ENCODE measurements at regions not wholly inside any gene's neighbourhood (a gene's known extent, or its start where the extent isn't known, plus 50 kb on each side); places are given as distances from the start of the nearest gene placed in this dataset.

- H3K4me1 Mint-ChIP-seq (ENCODE audit: low read depth), result no peaks in the 10 kb centered on the region
- no peak overlapping the region for H3K27ac Mint-ChIP-seq
- no peaks in the 10 kb centered on the region for H3K36me3 Mint-ChIP-seq
- no peaks in the 10 kb centered on the region for H3K9me3 Mint-ChIP-seq (ENCODE audit: low read depth)
- no peaks in the 10 kb centered on the region for H3K27me3 Mint-ChIP-seq
- no peak overlapping the region for H3K4me3 Mint-ChIP-seq
Measured at GRCh38 chr1:82703951-82704350, 903.2 kb downstream of the ADGRL2 start.

GRCh38 chr1:82700476-82700875 lies 899.7 kb downstream of the ADGRL2 start:
- no peak overlapping the region for H3K4me3 Mint-ChIP-seq
- no peaks in the 10 kb centered on the region for H3K9me3 Mint-ChIP-seq (ENCODE audit: low read depth)
- H3K4me1 Mint-ChIP-seq (ENCODE audit: low read depth), result no peaks in the 10 kb centered on the region
- no peaks in the 10 kb centered on the region for H3K36me3 Mint-ChIP-seq
- H3K27ac Mint-ChIP-seq, result no peak overlapping the region
- H3K27me3 Mint-ChIP-seq, result no peaks in the 10 kb centered on the region

GRCh38 chr1:82697965-82698364 lies 897.2 kb downstream of the ADGRL2 start:
- H3K4me3 Mint-ChIP-seq, result no peak overlapping the region
- H3K27me3 Mint-ChIP-seq, result peaks cover 1% of the 10 kb centered on the region
- H3K36me3 Mint-ChIP-seq, result no peaks in the 10 kb centered on the region

GRCh38 chr1:82695443-82695842 lies 894.7 kb downstream of the ADGRL2 start:
- Mint-ChIP-seq H3K4me1 (ENCODE audit: low read depth) (no peaks in the 10 kb centered on the region), H3K9me3 (ENCODE audit: low read depth) (peaks cover 4% of the 10 kb centered on the region), H3K36me3 (no peaks in the 10 kb centered on the region), H3K4me3 (no peak overlapping the region), H3K27ac (no peak overlapping the region), H3K27me3 (peaks cover 1% of the 10 kb centered on the region)

More at GRCh38 chr1:82697965-82698364, 897.2 kb downstream of the ADGRL2 start:
- no peaks in the 10 kb centered on the region for H3K9me3 Mint-ChIP-seq (ENCODE audit: low read depth)
- no peaks in the 10 kb centered on the region for H3K4me1 Mint-ChIP-seq (ENCODE audit: low read depth)
- no peak overlapping the region for H3K27ac Mint-ChIP-seq

GRCh38 chr1:82690411-82690810 lies 889.7 kb downstream of the ADGRL2 start:
- Mint-ChIP-seq H3K27ac (no peak overlapping the region), H3K4me1 (ENCODE audit: low read depth) (no peaks in the 10 kb centered on the region), H3K27me3 (peaks cover 1% of the 10 kb centered on the region), H3K9me3 (ENCODE audit: low read depth) (peaks cover 13% of the 10 kb centered on the region), H3K36me3 (no peaks in the 10 kb centered on the region), H3K4me3 (no peak overlapping the region)

- H3K4me1 Mint-ChIP-seq (ENCODE audit: low read depth), result no peaks in the 10 kb centered on the region
- no peak overlapping the region for H3K27ac Mint-ChIP-seq
- H3K9me3 Mint-ChIP-seq (ENCODE audit: low read depth), result peaks cover 13% of the 10 kb centered on the region
- H3K36me3 Mint-ChIP-seq, result no peaks in the 10 kb centered on the region
- H3K4me3 Mint-ChIP-seq, result no peak overlapping the region
- no peaks in the 10 kb centered on the region for H3K27me3 Mint-ChIP-seq
Measured at GRCh38 chr1:82689217-82689616, 888.5 kb downstream of the ADGRL2 start.

GRCh38 chr1:82686774-82687173 lies 886.0 kb downstream of the ADGRL2 start:
- no peak overlapping the region for H3K4me3 Mint-ChIP-seq
- H3K27me3 Mint-ChIP-seq, result no peaks in the 10 kb centered on the region
- no peak overlapping the region for H3K27ac Mint-ChIP-seq

GRCh38 chr1:82646888-82647287 lies 846.2 kb downstream of the ADGRL2 start:
- no peaks in the 10 kb centered on the region for H3K36me3 Mint-ChIP-seq
- no peak overlapping the region for H3K27ac Mint-ChIP-seq
- H3K4me3 Mint-ChIP-seq, result no peak overlapping the region

More at GRCh38 chr1:82686774-82687173, 886.0 kb downstream of the ADGRL2 start:
- Mint-ChIP-seq H3K36me3 (no peaks in the 10 kb centered on the region), H3K9me3 (ENCODE audit: low read depth) (peaks cover 13% of the 10 kb centered on the region), H3K4me1 (ENCODE audit: low read depth) (no peaks in the 10 kb centered on the region)

GRCh38 chr1:82646336-82646735 lies 845.6 kb downstream of the ADGRL2 start:
- no peaks in the 10 kb centered on the region for H3K27me3 Mint-ChIP-seq
- no peak overlapping the region for H3K27ac Mint-ChIP-seq
- H3K4me3 Mint-ChIP-seq, result no peak overlapping the region
- H3K9me3 Mint-ChIP-seq (ENCODE audit: low read depth), result no peaks in the 10 kb centered on the region
- no peaks in the 10 kb centered on the region for H3K36me3 Mint-ChIP-seq
- H3K4me1 Mint-ChIP-seq (ENCODE audit: low read depth), result no peaks in the 10 kb centered on the region

More at GRCh38 chr1:82646888-82647287, 846.2 kb downstream of the ADGRL2 start:
- no peaks in the 10 kb centered on the region for H3K9me3 Mint-ChIP-seq (ENCODE audit: low read depth)
- H3K4me1 Mint-ChIP-seq (ENCODE audit: low read depth), result no peaks in the 10 kb centered on the region
- no peaks in the 10 kb centered on the region for H3K27me3 Mint-ChIP-seq

GRCh38 chr1:82644186-82644915 lies 843.6 kb downstream of the ADGRL2 start:
- Mint-ChIP-seq H3K27ac (no peak overlapping the region), H3K36me3 (no peaks in the 10 kb centered on the region)

GRCh38 chr1:82640352-82640751 lies 839.6 kb downstream of the ADGRL2 start:
- H3K4me3 Mint-ChIP-seq, result no peak overlapping the region
- no peaks in the 10 kb centered on the region for H3K27me3 Mint-ChIP-seq
- no peaks in the 10 kb centered on the region for H3K36me3 Mint-ChIP-seq
- H3K9me3 Mint-ChIP-seq (ENCODE audit: low read depth), result no peaks in the 10 kb centered on the region
- H3K4me1 Mint-ChIP-seq (ENCODE audit: low read depth), result no peaks in the 10 kb centered on the region
- H3K27ac Mint-ChIP-seq, result no peak overlapping the region

More at GRCh38 chr1:82644186-82644915, 843.6 kb downstream of the ADGRL2 start:
- Mint-ChIP-seq H3K9me3 (ENCODE audit: low read depth) (no peaks in the 10 kb centered on the region), H3K4me3 (no peak overlapping the region), H3K27me3 (no peaks in the 10 kb centered on the region), H3K4me1 (ENCODE audit: low read depth) (no peaks in the 10 kb centered on the region)

GRCh38 chr1:82634266-82634665 lies 833.5 kb downstream of the ADGRL2 start:
- no peaks in the 10 kb centered on the region for H3K36me3 Mint-ChIP-seq
- H3K27ac Mint-ChIP-seq, result no peak overlapping the region
- H3K27me3 Mint-ChIP-seq, result no peaks in the 10 kb centered on the region
- H3K9me3 Mint-ChIP-seq (ENCODE audit: low read depth), result no peaks in the 10 kb centered on the region
- H3K4me1 Mint-ChIP-seq (ENCODE audit: low read depth), result no peaks in the 10 kb centered on the region
- no peak overlapping the region for H3K4me3 Mint-ChIP-seq

GRCh38 chr1:82632155-82632554 lies 831.4 kb downstream of the ADGRL2 start:
- Mint-ChIP-seq H3K4me3 (no peak overlapping the region), H3K4me1 (ENCODE audit: low read depth) (no peaks in the 10 kb centered on the region), H3K36me3 (no peaks in the 10 kb centered on the region), H3K27ac (no peak overlapping the region), H3K9me3 (ENCODE audit: low read depth) (peaks cover 3% of the 10 kb centered on the region), H3K27me3 (no peaks in the 10 kb centered on the region)

- no peaks in the 10 kb centered on the region for H3K27me3 Mint-ChIP-seq
- H3K36me3 Mint-ChIP-seq, result no peaks in the 10 kb centered on the region
- H3K4me3 Mint-ChIP-seq, result no peak overlapping the region
- no peak overlapping the region for H3K27ac Mint-ChIP-seq
- H3K4me1 Mint-ChIP-seq (ENCODE audit: low read depth), result no peaks in the 10 kb centered on the region
- peaks cover 9% of the 10 kb centered on the region for H3K9me3 Mint-ChIP-seq (ENCODE audit: low read depth)
Measured at GRCh38 chr1:82628887-82629286, 828.2 kb downstream of the ADGRL2 start.

- Mint-ChIP-seq H3K9me3 (ENCODE audit: low read depth) (peaks cover 9% of the 10 kb centered on the region), H3K27ac (no peak overlapping the region), H3K27me3 (no peaks in the 10 kb centered on the region), H3K36me3 (no peaks in the 10 kb centered on the region), H3K4me1 (ENCODE audit: low read depth) (no peaks in the 10 kb centered on the region), H3K4me3 (no peak overlapping the region)
Measured at GRCh38 chr1:82625537-82625936, 824.8 kb downstream of the ADGRL2 start.

GRCh38 chr1:82621076-82621475 lies 820.3 kb downstream of the ADGRL2 start:
- Mint-ChIP-seq H3K4me3 (no peak overlapping the region), H3K27me3 (no peaks in the 10 kb centered on the region), H3K4me1 (ENCODE audit: low read depth) (no peaks in the 10 kb centered on the region), H3K9me3 (ENCODE audit: low read depth) (no peaks in the 10 kb centered on the region), H3K27ac (no peak overlapping the region), H3K36me3 (no peaks in the 10 kb centered on the region)
